KMS-11 (cell line): ENCODE measurements at regions not wholly inside any gene's neighbourhood (a gene's known extent, or its start where the extent isn't known, plus 50 kb on each side); places are given as distances from the start of the nearest gene placed in this dataset.

ENCODE experiments used
- H2AFZ ChIP-seq: fragments of 200-600 bp; sonication (generic); 2 replicates; pipeline ENCODE4 v1.6.1; 2016; ENCODE audit warnings: antibody characterized with exemption, mixed run types, low read depth
- H3K27ac ChIP-seq: fragments of 200-600 bp; sonication (generic); 2 replicates; pipeline ENCODE4 v1.6.1; 2016; ENCODE audit warnings: mild to moderate bottlenecking, mixed run types
- H3K27me3 ChIP-seq: fragments of 200-600 bp; sonication (generic); 2 replicates; pipeline ENCODE4 v1.6.1; 2017; ENCODE audit warnings: mild to moderate bottlenecking, low read depth, mixed run types, moderate library complexity; ENCODE audit not compliant: insufficient read depth
- H3K36me3 ChIP-seq: fragments of 200-600 bp; sonication (generic); 2 replicates; pipeline ENCODE4 v1.6.1; 2017; ENCODE audit warnings: mild to moderate bottlenecking, mixed run types; ENCODE audit not compliant: insufficient read depth
- H3K4me1 ChIP-seq: fragments of 200-600 bp; sonication (generic); 2 replicates; pipeline ENCODE4 v1.6.1; 2016; ENCODE audit warnings: mild to moderate bottlenecking, low read depth, mixed run types; ENCODE audit not compliant: poor library complexity, severe bottlenecking
- H3K4me2 ChIP-seq: fragments of 200-600 bp; sonication (generic); 2 replicates; pipeline ENCODE4 v1.7.0; 2016; ENCODE audit warnings: mild to moderate bottlenecking, mixed run types
- H3K4me3 ChIP-seq: fragments of 200-600 bp; sonication (generic); IDR thresholded peaks from 2 replicates; pipeline ENCODE4 v1.6.1; 2017; ENCODE audit warnings: low read depth, low read length, mixed read lengths; ENCODE audit not compliant: insufficient read depth
- H3K79me2 ChIP-seq: fragments of 200-600 bp; sonication (generic); 2 replicates; pipeline ENCODE4 v1.6.1; 2016; ENCODE audit warnings: low read depth, mixed run types; ENCODE audit not compliant: insufficient read depth
- H3K9ac ChIP-seq: fragments of 200-600 bp; sonication (generic); 2 replicates; pipeline ENCODE4 v1.6.1; 2016; ENCODE audit warnings: mild to moderate bottlenecking, mixed run types
- H4K20me1 ChIP-seq: fragments of 200-600 bp; sonication (generic); 2 replicates; pipeline ENCODE4 v1.6.1; 2016; ENCODE audit warnings: mild to moderate bottlenecking, mixed run types; ENCODE audit not compliant: insufficient read depth
- TF ChIP-seq, protein P1 (sequence below): fragments of 200-600 bp; sonication (generic); conservative IDR thresholded peaks from 2 replicates; pipeline ENCODE4 v1.6.1; 2017; ENCODE audit warnings: low read depth, mild to moderate bottlenecking, antibody characterized with exemption, low read length, moderate library complexity, mixed read lengths

- no peaks in the 10 kb centered on the region for H3K27me3 ChIP-seq
- H4K20me1 ChIP-seq = no peaks in the 10 kb centered on the region
- no peaks in the 10 kb centered on the region for H3K79me2 ChIP-seq
- H3K36me3 ChIP-seq = no peaks in the 10 kb centered on the region
- H3K4me2 ChIP-seq = peak overlapping the region; percentile 39; the same call in 1 of the 2 replicates
- no peak overlapping the region for H3K4me3 ChIP-seq
- TF ChIP-seq, protein P1, sequence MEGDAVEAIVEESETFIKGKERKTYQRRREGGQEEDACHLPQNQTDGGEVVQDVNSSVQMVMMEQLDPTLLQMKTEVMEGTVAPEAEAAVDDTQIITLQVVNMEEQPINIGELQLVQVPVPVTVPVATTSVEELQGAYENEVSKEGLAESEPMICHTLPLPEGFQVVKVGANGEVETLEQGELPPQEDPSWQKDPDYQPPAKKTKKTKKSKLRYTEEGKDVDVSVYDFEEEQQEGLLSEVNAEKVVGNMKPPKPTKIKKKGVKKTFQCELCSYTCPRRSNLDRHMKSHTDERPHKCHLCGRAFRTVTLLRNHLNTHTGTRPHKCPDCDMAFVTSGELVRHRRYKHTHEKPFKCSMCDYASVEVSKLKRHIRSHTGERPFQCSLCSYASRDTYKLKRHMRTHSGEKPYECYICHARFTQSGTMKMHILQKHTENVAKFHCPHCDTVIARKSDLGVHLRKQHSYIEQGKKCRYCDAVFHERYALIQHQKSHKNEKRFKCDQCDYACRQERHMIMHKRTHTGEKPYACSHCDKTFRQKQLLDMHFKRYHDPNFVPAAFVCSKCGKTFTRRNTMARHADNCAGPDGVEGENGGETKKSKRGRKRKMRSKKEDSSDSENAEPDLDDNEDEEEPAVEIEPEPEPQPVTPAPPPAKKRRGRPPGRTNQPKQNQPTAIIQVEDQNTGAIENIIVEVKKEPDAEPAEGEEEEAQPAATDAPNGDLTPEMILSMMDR = no peak
- no peak overlapping the region for H3K27ac ChIP-seq
- H3K9ac ChIP-seq = no peak overlapping the region
- H3K4me1 ChIP-seq = peaks cover 51% of the 10 kb centered on the region
- H2AFZ ChIP-seq = peak overlapping the region; percentile 56; the same call in 1 of the 2 replicates
Measured at GRCh38 chr3:139202959-139203349, 140.9 kb upstream of the MRPS22 start.

DNA sequence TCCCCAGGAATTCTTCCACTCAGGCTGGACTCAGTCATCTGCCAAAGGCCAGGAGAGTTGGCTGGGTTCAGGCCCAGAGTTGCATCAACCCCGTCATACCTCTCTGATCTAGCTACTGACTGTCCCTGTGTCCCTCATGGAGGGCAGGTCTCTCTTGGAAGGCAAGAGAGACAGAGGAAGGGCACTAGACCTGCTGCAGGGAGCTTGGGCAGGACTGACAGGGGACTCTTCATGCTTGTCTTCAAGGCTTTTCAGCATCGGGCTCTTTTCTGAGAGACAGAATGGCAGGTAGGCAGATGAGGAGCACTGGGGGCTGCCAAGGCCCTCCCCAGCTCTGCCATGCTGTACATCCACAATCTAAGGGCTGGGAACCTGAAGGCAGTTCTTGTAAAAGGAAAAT lies 140.1 kb upstream of the MRPS22 start:
- H3K27me3 ChIP-seq = no peaks in the 10 kb centered on the region
- no peak overlapping the region for H2AFZ ChIP-seq
- H3K4me3 ChIP-seq = no peak overlapping the region
- TF ChIP-seq, protein P1 = no peak
- H3K4me2 ChIP-seq = no peak overlapping the region
- H3K27ac ChIP-seq = no peak overlapping the region
- peaks cover 46% of the 10 kb centered on the region for H3K4me1 ChIP-seq
- H3K79me2 ChIP-seq = no peaks in the 10 kb centered on the region
- no peak overlapping the region for H3K9ac ChIP-seq
- H4K20me1 ChIP-seq = no peaks in the 10 kb centered on the region
- H3K36me3 ChIP-seq = no peaks in the 10 kb centered on the region

DNA sequence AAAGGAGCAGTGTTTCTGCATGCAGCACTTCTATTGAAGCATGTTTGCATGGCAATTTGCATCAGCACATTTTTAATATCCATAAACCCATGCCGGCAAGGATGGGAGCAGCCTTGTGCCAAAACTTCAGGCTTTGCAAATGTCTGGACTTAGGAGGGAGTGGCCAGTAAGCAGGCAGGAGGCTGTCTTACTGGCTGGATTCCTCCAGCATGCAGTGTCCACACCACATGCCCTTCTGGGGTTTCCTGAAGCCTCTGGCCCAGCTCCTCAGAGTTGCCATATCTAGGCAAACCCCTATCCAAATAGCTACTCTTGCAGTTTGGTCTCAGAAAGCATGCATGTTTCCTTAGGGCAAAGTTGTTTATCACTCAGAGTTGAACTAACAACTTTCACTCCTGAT lies 139.1 kb upstream of the MRPS22 start:
- Histone ChIP-seq H3K27me3 (no peaks in the 10 kb centered on the region), H3K36me3 (no peaks in the 10 kb centered on the region), H3K4me2 (no peak overlapping the region), H3K27ac (no peak overlapping the region), H4K20me1 (no peaks in the 10 kb centered on the region), H3K4me3 (no peak overlapping the region), H3K9ac (no peak overlapping the region), H2AFZ (no peak overlapping the region), H3K4me1 (peaks cover 36% of the 10 kb centered on the region), H3K79me2 (no peaks in the 10 kb centered on the region)
- TF ChIP-seq, protein P1 = no peak

DNA sequence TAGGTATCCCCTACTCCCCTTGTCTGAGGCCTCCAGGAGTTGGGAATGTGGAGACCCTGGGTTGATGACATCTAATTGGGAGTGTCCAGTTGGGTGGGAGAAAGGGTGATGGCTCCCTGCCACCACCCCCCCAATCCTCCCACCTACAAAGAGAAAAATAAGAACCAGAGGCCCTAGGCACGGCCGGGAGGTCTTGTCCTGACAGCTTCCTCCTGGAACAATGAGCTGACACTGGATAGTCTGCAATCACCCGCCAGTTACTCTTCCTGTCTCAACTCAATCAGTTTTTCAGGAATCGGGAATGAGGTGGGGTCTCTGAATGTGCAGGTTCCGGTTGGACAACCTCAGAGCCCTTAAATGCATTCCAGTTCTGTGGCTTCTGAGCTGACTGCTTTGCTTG lies 129.9 kb upstream of the MRPS22 start:
- TF ChIP-seq, protein P1 = no peak
- Histone ChIP-seq H3K4me2 (no peak overlapping the region), H4K20me1 (no peaks in the 10 kb centered on the region), H3K4me1 (no peaks in the 10 kb centered on the region), H3K4me3 (no peak overlapping the region), H3K27ac (no peak overlapping the region), H3K79me2 (no peaks in the 10 kb centered on the region), H3K27me3 (no peaks in the 10 kb centered on the region), H3K36me3 (no peaks in the 10 kb centered on the region), H3K9ac (no peak overlapping the region), H2AFZ (no peak overlapping the region)
